GM12873 (cell line): ENCODE measurements at regions not wholly inside any gene's neighbourhood (a gene's known extent, or its start where the extent isn't known, plus 50 kb on each side); places are given as distances from the start of the nearest gene placed in this dataset.

Experiments used
- TF ChIP-seq, protein P1 (sequence below): IDR thresholded peaks from 2 replicates; pipeline ENCODE4 v1.5.1; 2012; ENCODE audit warnings: low read depth, mild to moderate bottlenecking, moderate library complexity, low read length, control low read depth; ENCODE audit not compliant: insufficient read depth; ENCODE audit errors: missing control alignments

DNA sequence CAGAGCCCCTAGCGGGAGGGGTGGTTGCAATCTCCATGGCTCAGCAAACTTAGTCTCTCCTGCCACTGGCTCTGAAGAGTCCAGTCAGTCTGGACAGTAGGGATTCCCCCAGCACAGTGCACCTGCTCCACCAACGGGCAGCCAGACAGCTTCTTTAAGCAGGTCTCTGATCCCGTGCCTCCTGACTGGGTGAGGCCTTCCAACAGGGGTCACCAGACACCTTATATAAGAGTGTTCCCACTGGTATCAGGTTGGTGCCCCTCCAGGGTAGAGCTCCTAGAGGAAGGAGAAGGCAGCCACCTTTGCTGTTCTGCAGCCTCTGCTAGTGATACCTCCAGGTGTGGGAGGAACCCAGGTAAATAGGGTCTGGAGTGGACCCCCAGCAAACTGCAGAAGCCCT, 1393.4 kb downstream of the STIM2 start:
- TF ChIP-seq, protein P1, sequence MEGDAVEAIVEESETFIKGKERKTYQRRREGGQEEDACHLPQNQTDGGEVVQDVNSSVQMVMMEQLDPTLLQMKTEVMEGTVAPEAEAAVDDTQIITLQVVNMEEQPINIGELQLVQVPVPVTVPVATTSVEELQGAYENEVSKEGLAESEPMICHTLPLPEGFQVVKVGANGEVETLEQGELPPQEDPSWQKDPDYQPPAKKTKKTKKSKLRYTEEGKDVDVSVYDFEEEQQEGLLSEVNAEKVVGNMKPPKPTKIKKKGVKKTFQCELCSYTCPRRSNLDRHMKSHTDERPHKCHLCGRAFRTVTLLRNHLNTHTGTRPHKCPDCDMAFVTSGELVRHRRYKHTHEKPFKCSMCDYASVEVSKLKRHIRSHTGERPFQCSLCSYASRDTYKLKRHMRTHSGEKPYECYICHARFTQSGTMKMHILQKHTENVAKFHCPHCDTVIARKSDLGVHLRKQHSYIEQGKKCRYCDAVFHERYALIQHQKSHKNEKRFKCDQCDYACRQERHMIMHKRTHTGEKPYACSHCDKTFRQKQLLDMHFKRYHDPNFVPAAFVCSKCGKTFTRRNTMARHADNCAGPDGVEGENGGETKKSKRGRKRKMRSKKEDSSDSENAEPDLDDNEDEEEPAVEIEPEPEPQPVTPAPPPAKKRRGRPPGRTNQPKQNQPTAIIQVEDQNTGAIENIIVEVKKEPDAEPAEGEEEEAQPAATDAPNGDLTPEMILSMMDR = no peak

DNA sequence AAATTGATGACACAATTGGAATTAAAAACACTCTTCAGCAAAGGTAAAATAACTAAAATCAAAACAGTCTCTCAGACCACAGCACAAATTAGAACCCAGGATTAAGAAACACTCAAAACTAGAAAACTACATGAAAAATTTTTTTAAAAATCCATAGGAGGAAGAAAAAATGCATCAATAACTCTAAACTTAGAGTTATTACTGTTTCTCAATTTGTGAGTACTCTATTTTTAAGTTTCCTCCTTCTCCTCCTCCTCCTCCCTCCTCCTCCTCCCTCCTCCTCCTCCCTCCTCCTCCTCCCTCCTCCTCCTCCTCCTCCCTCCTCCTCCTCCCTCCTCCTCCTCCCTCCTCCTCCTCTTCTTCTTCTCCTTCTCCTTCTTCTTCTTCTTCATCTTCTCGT, 1395.7 kb downstream of the STIM2 start:
- TF ChIP-seq, protein P1 = no peak

DNA sequence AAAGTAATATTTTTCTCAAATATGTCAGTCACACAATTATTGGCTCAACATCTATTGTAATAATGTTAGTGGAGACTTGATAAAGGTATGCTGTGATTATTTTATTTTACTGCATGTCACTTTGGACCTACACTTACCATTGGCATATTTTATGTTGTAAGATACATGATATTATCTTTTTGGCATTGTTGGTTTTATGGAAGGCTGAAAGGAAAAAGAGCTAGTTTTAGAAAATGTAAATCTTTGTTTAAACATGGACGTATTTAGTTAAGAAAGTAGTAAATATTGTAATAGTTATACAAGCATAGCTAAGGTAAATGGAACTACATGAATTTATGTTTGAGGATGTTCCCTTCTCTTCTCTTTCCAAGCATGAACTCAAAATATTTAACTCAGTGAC, 1399.3 kb downstream of the STIM2 start:
- TF ChIP-seq, protein P1 = no peak

DNA sequence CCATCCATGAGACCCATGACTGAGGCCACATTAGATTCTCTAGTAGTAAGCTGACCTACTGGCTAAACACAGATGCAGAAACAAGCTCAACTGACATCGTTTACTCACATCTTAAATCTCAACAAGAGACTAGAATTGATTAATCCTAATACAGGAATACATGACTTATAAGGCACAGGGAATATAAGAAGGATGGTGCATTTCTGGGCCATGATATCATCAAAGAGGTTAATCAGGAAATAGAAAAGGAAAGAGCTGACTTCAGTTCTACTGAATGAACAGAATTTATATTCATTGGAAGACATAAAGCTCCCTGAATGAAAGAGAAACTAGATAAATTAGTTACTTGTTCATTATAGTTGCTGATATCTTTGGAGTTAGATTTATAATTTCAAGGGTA, 1406.5 kb downstream of the STIM2 start:
- TF ChIP-seq, protein P1 = no peak

DNA sequence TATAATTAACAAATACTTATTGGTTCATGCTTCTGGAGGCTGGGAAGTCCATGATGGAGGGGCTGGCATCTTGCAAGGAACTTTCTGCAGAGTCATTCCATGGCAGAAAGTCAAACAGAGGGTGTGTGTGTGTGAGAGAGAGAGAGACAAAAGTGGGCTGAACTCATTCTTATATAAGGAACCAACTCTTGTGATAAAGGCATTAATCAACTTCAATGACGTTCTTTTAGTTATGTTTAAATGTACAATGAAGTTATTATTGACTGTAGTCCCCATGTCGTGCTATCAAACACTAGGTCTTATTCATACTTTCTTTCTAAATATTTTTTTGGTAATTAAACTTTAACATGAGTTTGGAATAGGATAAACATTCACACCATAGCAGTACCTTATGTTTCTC, 1408.8 kb downstream of the STIM2 start:
- TF ChIP-seq, protein P1 = no peak

DNA sequence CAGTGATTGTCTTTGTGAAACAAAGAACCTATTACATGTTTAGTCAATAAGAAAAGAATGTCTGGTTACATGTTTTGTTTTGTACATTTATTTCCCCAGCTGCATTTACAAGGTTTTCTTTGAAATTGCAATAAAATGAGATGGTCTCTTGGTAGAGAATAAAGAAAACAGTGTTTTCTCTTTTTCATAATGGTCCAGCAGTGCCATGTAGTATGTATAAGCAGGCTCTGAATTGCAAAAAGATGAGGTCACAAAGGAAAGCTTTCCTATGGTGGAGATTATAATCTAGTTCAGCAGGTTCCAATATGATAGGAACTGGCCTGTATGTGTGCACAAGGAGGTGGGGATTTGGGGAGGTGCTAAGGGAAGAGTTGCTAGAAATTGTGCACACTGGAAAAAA, 1417.3 kb downstream of the STIM2 start:
- TF ChIP-seq, protein P1 = no peak

DNA sequence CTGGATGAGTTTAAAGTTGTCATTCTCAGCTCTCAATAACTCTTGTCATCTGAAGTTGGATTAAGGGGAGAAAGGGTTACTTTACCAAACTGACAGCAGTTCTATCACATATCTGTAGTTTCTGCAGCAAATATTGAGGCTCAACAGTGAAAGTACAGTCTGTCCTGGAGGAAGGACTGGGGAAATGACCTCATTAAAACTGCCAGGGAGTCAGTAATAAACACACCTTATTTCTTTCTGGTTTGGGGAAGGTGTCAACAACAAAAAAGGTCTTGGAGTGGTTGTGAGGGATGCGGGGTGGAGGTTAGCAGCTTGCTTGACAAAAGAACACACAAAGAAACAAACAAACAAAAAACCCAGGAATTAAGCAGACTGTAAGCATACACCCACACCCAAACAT, 1418.0 kb downstream of the STIM2 start:
- TF ChIP-seq, protein P1 = no peak
